ENCODE measurements at regions not wholly inside any gene's neighbourhood (a gene's known extent, or its start where the extent isn't known, plus 50 kb on each side); places are given as distances from the start of the nearest gene placed in this dataset.

- TF ChIP-seq REST (IDR thresholded peaks at IDR 0.05; ENCODE audit: insufficient read depth in 1 of 2, low read depth in 2 of 2, low read length in 2 of 2) (no peak), SIN3A (IDR thresholded peaks at IDR 0.05; ENCODE audit: borderline replicate concordance, insufficient read depth, low read length) (no peak), TAF1 (IDR thresholded peaks at IDR 0.05; ENCODE audit: borderline replicate concordance, insufficient read depth, low read length) (no peak), POLR2AphosphoS5 (IDR thresholded peaks at IDR 0.05; ENCODE audit: low read depth, low read length) (no peak)
Observed at GRCh38 chr1:195831789-195832188, 776.5 kb downstream of the KCNT2 start.
